Stimulated activated effector memory CD8-positive, alpha-beta T cell treated with anti-CD3 and anti-CD28 coated beads, Interleukin-12 subunit alpha, Interleukin-12 subunit beta, amount 100 ng/mL, for 72 hours (primary cell): ENCODE measurements at regions not wholly inside any gene's neighbourhood (a gene's known extent, or its start where the extent isn't known, plus 50 kb on each side); places are given as distances from the start of the nearest gene placed in this dataset.
"Not testable (repeated sequence)": the region's sequence is repeated elsewhere in the genome, so short reads cannot be mapped to it uniquely, and the experiment has no call there.

Source experiments
- ATAC-seq: fragments of 150-1000 bp; cut with Tn5 transposase; 2 replicates; pipeline ENCODE4 v1.10.0; 2021
- DNase-seq, 2 donors: peaks; one replicate each; pipeline ENCODE4 v3.0.0; 2021 to 2022; ENCODE audit warnings: low spot score in 2 of 2
- H3K27ac Mint-ChIP-seq: one replicate; pipeline ENCODE4 v1.8.0; 2022; ENCODE audit warnings: mild to moderate bottlenecking, mixed read lengths
- H3K36me3 Mint-ChIP-seq: one replicate; pipeline ENCODE4 v1.8.0; 2022; ENCODE audit warnings: mild to moderate bottlenecking, mixed read lengths
- H3K4me1 Mint-ChIP-seq: one replicate; pipeline ENCODE4 v1.8.0; 2022; ENCODE audit warnings: mixed read lengths
- H3K4me3 Mint-ChIP-seq: one replicate; pipeline ENCODE4 v1.8.0; 2022; ENCODE audit warnings: mild to moderate bottlenecking, mixed read lengths
- H3K9me3 Mint-ChIP-seq: one replicate; pipeline ENCODE4 v1.8.0; 2022; ENCODE audit warnings: mixed read lengths

DNA sequence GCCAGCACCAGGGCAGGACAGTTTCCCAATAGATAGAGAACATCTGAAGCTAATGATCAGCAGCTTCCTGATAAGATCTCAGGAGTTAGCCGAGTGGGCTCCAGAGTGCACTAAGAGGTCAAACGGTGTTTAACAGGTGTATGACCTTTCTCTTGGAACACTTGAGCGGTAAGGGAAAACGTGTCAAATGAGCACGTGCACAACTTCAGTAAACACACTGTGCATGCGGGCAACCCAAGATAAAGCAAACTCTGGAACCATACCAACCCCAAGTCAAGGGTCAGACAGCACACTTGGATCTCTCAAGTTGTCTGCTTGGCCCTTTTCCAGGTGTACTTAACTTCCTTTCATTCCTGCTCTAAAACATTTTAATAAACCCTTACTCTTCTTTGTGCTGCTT, 1941.5 kb upstream of the PCDH10 start:
- Mint-ChIP-seq H3K36me3 (no peaks in the 10 kb centered on the region), H3K4me3 (no peak overlapping the region), H3K27ac (no peak overlapping the region), H3K9me3 (peaks cover 7% of the 10 kb centered on the region), H3K4me1 (no peaks in the 10 kb centered on the region)
- no peak for ATAC-seq
- no peak for DNase-seq

DNA sequence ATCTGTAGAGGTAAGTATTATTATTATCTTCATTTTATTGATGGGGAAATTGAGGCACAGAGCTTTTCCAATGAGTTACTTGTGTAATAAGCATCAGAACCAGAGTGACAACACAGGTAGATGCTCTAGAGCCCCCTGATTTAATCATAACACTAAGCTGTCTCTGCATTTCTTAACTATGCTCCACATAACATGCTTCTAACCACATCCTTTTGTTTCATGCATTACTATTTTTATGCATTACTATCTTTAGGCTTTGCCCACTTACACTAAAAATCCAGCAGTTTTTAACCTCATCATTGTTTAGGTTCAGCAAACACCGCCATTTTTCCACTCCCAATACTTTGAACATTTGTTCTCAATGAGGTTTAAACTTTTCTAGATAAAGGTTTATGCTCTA, 1900.8 kb upstream of the PCDH10 start:
- no peaks in the 10 kb centered on the region for H3K4me1 Mint-ChIP-seq
- no peak for DNase-seq
- H3K4me3 Mint-ChIP-seq = no peak overlapping the region
- H3K36me3 Mint-ChIP-seq = no peaks in the 10 kb centered on the region
- ATAC-seq = no peak
- no peak overlapping the region for H3K27ac Mint-ChIP-seq
- H3K9me3 Mint-ChIP-seq = peaks cover 4% of the 10 kb centered on the region

DNA sequence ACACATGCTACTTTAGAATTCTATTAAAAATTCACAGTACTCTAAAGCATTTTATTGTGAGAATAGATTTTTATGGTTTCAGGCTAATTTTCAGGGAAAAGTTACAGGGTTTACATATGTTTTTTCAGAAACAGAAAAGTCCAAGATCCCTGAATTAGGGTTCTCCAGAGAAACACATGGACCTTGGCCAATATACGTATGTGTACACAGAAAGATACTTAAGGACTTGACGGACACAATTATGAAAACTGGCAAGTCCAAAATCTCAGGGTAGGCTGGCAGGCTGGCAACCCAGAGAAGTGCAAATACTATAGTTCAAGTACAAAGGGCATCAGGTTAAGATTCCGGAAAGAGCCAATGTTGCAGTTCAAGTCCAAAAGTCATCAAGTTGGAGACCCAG, 1897.8 kb upstream of the PCDH10 start:
- Mint-ChIP-seq H3K4me1 (no peaks in the 10 kb centered on the region), H3K4me3 (no peak overlapping the region), H3K36me3 (no peaks in the 10 kb centered on the region), H3K9me3 (peaks cover 7% of the 10 kb centered on the region), H3K27ac (no peak overlapping the region)
- DNase-seq (no peak), ATAC-seq (no peak)

DNA sequence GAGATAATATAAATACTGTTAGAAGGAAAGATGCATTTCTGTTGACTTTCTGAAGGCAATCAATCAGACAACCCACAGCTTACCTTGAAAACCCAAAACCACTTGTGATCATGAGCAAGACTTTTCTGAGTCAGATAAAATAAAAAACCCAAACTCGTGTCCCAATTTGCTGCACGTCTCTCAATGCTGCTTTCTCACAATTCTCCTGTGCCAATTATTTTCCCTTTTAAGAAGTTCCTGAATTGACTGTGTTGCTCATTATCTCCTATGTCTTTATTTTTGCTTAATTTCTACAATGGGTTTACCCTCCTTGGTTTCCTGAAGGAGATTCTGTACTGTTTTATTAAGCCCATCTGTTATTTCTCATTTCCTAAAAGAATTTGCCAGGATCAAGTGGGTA, 1891.9 kb upstream of the PCDH10 start:
- DNase-seq = no peak
- Mint-ChIP-seq H3K4me3 (no peak overlapping the region), H3K4me1 (no peaks in the 10 kb centered on the region), H3K36me3 (no peaks in the 10 kb centered on the region), H3K9me3 (peaks cover 14% of the 10 kb centered on the region), H3K27ac (no peak overlapping the region)
- no peak for ATAC-seq

DNA sequence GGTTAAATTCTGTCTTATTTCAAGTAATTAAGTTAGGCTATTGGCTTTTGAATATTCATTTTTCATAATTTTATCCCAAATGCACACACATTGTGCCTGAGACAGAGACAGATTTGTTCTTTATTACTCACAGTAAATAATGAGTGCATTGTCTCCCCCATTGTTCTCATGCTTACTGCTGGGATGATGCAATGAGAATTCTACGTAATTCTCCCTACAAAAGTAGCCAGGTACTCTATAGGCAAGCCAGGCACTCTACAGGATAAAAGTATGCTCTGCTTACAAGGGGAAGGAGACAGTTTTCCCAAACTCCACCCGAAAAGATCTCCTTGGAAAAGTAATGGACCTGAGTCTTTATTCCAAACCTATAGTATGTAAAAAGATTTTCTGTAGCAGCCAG, 1890.7 kb upstream of the PCDH10 start:
- Mint-ChIP-seq H3K27ac (no peak overlapping the region), H3K9me3 (peaks cover 14% of the 10 kb centered on the region), H3K36me3 (no peaks in the 10 kb centered on the region), H3K4me3 (no peak overlapping the region), H3K4me1 (no peaks in the 10 kb centered on the region)
- DNase-seq (no peak), ATAC-seq (no peak)

DNA sequence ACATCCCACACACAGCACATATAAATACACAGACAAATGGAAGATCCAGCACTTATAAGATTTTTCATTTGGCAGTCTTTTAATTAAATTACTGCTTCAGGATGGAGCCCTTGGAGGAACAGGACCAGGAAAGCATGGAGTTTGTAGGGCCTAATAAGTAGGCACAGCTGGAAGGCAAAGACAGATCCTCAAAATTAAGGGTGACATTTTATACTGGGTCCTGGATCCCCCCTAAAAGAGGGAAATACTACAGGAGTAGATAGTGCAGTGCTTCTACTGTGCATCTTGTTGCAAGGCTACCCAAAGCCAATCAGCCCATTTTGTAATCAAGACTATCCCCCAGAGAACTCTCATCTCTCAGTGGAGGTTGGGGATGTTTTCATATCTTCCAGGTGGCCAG, 1860.7 kb upstream of the PCDH10 start:
- no peak overlapping the region for H3K27ac Mint-ChIP-seq
- H3K9me3 Mint-ChIP-seq = peaks cover 29% of the 10 kb centered on the region
- H3K4me1 Mint-ChIP-seq = no peaks in the 10 kb centered on the region
- DNase-seq (no peak), ATAC-seq (no peak)
- H3K4me3 Mint-ChIP-seq = no peak overlapping the region
- no peaks in the 10 kb centered on the region for H3K36me3 Mint-ChIP-seq

DNA sequence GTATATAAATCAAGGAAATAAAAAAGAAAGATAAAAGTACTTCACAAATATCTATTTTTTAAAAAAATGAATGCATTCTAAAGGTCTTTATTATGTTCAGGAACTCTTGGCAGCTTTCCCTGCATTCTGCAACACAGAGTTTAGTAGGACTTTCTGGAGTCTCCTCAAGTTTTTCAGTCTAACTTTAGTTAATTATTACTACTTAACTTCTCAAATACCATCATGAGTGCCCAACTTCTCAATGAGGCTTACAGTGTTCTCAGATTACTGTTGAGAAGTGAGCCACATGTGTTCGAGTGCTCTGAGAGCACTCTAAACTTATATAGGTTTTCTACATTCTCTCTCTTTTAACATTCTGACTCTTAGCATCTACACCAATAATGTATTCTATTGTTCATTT, 1852.9 kb upstream of the PCDH10 start:
- H3K36me3 Mint-ChIP-seq = no peaks in the 10 kb centered on the region
- ATAC-seq (no peak), DNase-seq (no peak)
- no peaks in the 10 kb centered on the region for H3K4me1 Mint-ChIP-seq
- H3K27ac Mint-ChIP-seq = no peak overlapping the region
- peaks cover 21% of the 10 kb centered on the region for H3K9me3 Mint-ChIP-seq
- H3K4me3 Mint-ChIP-seq = no peak overlapping the region

DNA sequence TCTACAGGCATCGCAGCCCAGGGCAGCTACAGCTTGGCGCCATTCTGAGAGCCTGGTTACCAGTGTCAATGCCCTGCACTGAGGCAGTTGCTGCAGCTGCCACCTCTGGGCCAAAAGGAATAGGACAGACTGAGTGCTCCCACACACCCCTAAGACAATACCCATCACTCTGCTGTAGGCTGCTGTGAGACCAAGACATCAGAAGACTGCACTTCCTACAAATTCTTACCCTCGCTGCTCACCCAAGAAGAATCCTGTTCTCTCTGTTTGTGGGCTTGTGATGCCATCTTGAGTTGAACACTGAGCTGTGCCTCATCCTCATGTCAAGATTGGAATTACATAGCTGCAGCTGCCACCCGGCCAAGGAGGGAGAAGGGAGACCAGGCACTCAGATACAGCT, 1847.0 kb upstream of the PCDH10 start:
- DNase-seq = no peak
- ATAC-seq = no peak
- no peaks in the 10 kb centered on the region for H3K36me3 Mint-ChIP-seq
- H3K4me1 Mint-ChIP-seq = no peaks in the 10 kb centered on the region
- no peak overlapping the region for H3K27ac Mint-ChIP-seq
- no peak overlapping the region for H3K4me3 Mint-ChIP-seq
- peaks cover 15% of the 10 kb centered on the region for H3K9me3 Mint-ChIP-seq

DNA sequence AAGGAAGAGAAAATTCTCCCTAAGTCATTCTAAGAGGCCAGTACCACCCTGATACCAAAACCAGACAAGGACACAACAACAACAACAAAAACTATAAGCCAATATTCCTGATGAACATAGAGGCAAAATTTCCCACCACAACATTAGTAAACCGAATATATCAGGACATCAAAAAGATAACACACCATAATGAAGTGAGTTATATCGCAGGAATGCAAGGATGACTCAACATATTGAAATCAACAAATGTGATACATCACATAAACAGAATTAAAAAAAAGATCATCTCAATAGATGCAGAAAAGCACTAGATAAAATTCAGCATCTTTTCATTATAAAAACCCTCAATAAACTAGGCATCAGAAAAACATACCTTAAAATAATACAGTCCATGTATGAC, 1844.4 kb upstream of the PCDH10 start:
- Mint-ChIP-seq H3K36me3 (no peaks in the 10 kb centered on the region), H3K4me3 (no peak overlapping the region), H3K4me1 (no peaks in the 10 kb centered on the region), H3K9me3 (peaks cover 15% of the 10 kb centered on the region), H3K27ac (no peak overlapping the region)
- ATAC-seq (no peak), DNase-seq (no peak)

DNA sequence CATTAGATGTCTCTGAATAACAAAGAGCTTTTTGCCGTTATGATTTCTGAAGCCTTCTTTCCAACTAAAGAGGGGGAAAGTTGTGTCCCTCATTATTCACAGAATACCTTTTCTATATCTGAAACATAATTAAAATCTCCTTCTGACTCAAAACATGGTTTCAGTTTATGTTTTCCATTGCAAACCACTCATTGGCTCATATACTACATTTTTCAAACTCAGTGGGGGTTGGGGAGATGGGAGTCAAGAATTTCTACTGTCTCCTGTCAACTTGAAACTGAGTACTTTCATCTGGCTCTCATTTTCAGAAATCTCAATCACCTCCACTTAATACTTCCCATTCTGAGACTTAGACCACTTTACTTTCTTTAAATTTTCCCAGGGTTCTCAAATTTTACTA, 1839.5 kb upstream of the PCDH10 start:
- ATAC-seq = no peak
- Mint-ChIP-seq H3K4me1 (no peaks in the 10 kb centered on the region), H3K36me3 (no peaks in the 10 kb centered on the region), H3K27ac (no peak overlapping the region), H3K4me3 (no peak overlapping the region), H3K9me3 (no peaks in the 10 kb centered on the region)
- DNase-seq = no peak

DNA sequence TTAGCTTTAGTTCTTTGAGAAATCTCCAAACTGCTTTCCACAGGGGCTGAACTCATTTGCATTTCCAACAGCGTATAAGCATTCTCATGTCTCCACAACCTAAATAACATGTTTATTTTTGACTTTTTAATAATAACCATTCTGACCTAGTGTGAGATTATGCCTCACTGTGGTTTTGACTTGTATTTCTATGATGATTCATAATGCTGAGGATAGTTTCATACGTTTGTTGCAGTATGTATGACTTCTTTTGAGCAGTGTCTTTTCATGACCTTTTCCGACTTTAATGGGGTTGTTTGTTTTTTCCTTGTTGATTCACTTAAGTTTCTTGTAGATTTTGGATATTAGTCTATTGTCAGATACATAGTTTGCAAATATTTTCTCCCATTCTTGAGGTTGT, 1833.0 kb upstream of the PCDH10 start:
- Mint-ChIP-seq H3K4me1 (no peaks in the 10 kb centered on the region), H3K4me3 (no peak overlapping the region), H3K27ac (no peak overlapping the region), H3K36me3 (no peaks in the 10 kb centered on the region), H3K9me3 (peaks cover 8% of the 10 kb centered on the region)
- ATAC-seq (no peak), DNase-seq (no peak)

DNA sequence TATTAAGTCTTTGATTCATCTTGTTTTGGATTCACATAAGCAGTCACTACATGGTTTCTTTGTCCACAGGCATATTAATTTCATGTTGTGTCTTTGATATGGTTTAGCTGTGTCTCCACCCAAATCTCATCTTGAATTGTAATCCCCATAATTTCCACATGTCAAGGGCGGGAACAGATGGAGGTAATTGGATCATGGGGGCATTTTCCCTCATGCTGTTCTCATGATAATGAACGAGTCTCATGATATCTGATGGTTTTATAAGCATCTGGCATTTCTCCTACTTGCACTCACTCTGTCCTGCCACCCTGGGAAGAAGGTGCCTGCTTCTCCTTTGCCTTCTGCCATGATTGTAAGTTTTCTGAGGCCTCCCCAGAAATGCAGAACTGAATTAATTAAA, 1811.2 kb upstream of the PCDH10 start:
- DNase-seq = no peak
- Mint-ChIP-seq H3K4me1 (no peaks in the 10 kb centered on the region), H3K9me3 (peaks cover 6% of the 10 kb centered on the region), H3K27ac (no peak overlapping the region), H3K4me3 (no peak overlapping the region), H3K36me3 (no peaks in the 10 kb centered on the region)
- ATAC-seq = no peak

DNA sequence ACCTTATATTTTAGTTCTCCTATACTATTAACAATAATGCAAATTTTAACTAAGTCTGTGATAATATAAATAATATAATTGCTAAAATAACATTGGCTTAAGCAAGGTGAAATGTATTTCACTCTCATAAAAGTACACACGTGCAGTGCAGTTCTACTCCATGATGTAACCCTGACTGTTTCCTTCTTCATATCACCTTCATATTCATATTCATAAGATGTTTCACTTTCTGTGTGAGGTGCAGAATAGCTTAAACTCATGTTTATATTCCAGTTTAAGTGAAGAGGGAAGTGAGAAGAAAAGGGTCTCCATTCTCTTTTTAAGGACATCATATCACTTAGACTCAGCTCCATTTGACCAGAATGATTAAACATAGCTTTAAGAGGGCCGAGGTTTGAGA, 1810.0 kb upstream of the PCDH10 start:
- Mint-ChIP-seq H3K9me3 (peaks cover 3% of the 10 kb centered on the region), H3K27ac (no peak overlapping the region), H3K4me3 (no peak overlapping the region), H3K36me3 (no peaks in the 10 kb centered on the region), H3K4me1 (no peaks in the 10 kb centered on the region)
- no peak for ATAC-seq
- no peak for DNase-seq

DNA sequence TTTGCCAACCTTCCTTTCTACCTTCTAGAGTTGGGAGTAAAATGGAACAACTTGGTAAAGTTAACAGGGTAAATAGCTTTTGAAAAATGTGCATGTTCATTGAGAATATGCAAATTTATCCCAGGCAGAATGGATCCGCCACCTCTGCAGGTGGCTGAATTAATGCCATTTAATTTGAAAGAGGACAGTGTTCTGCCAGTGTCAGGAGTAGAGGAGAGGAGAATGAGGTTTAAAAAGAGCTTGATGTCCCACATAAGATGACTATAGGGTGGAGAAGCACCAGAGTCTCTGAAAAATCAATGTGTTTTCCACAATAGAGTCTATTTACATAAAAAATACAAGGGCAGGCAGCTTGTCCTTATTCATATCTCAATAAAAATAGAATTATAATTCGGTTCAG, 1804.3 kb upstream of the PCDH10 start:
- ATAC-seq (no peak), DNase-seq (no peak)
- no peaks in the 10 kb centered on the region for H3K36me3 Mint-ChIP-seq
- H3K27ac Mint-ChIP-seq = no peak overlapping the region
- H3K4me1 Mint-ChIP-seq = no peaks in the 10 kb centered on the region
- H3K9me3 Mint-ChIP-seq = peaks cover 9% of the 10 kb centered on the region
- no peak overlapping the region for H3K4me3 Mint-ChIP-seq

DNA sequence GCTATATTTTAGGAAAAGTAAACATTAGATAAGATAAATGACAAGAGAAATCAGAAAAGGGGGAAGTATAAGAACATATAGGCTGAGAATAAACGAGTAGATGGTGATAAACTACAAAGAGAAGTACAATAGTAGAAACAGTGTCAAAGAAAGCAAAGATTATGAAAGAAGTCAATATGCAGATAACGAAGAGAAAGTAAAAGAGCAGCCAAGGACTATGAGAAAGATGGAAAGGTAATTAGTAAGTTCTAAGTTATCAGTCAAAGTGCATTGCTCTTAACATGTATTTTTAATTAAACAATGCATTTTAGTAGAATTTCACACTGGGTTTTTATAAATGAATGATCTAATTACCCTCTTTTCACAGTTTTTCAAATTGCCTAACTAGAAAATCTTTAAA, 1801.3 kb upstream of the PCDH10 start:
- DNase-seq (no peak), ATAC-seq (no peak)
- Mint-ChIP-seq H3K4me3 (no peak overlapping the region), H3K9me3 (peaks cover 10% of the 10 kb centered on the region), H3K36me3 (no peaks in the 10 kb centered on the region), H3K4me1 (no peaks in the 10 kb centered on the region), H3K27ac (no peak overlapping the region)

DNA sequence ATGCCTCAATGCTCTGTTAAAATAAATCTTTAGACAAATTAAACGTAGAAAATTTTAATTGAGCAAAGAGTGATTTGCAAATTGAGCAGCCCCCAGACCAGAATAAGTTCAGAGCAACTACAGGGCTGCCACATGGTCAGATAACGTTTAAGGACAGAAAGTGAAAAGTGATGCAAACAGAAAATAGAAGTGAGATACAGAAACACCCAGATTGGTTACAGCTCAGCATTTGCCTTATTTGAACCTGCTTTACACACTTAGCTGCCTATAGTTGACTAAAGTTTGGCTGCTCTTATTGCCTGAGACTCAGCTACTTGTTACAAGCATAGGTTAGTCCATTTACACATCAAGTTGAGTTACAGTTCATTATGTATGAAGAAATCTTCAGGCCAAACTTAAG, 1800.8 kb upstream of the PCDH10 start:
- ATAC-seq (no peak), DNase-seq (no peak)
- Mint-ChIP-seq H3K4me1 (no peaks in the 10 kb centered on the region), H3K36me3 (no peaks in the 10 kb centered on the region), H3K4me3 (no peak overlapping the region), H3K9me3 (peaks cover 12% of the 10 kb centered on the region), H3K27ac (no peak overlapping the region)

DNA sequence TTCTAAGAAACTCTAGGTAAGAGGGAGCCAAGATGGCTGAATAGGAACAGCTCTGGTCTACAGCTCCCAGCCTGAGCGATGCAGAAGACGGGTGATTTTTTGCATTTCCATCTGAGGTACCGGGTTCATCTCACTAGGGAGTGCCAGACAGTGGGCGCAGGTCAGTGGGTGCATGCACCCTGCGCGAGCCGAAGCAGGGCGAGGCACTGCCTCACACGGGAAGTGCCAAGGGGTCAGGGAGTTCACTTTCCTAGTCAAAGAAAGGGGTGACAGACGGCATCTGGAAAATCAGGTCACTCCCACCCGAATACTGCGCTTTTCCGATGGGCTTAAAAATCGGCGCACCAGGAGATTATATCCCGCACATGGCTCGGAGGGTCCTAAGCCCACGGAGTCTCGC, 1796.7 kb upstream of the PCDH10 start:
- H3K9me3 Mint-ChIP-seq, H3K36me3 Mint-ChIP-seq, H3K4me3 Mint-ChIP-seq, H3K4me1 Mint-ChIP-seq, H3K27ac Mint-ChIP-seq, DNase-seq, ATAC-seq: not testable (repeated sequence)
